Stimulated activated CD4-positive, alpha-beta T cell treated with anti-CD3 and anti-CD28 coated beads, Interleukin-2, amount 100 ng/mL, for 24 hours (primary cell): ENCODE measurements at regions not wholly inside any gene's neighbourhood (a gene's known extent, or its start where the extent isn't known, plus 50 kb on each side); places are given as distances from the start of the nearest gene placed in this dataset.
"Not testable (repeated sequence)": the region's sequence is repeated elsewhere in the genome, so short reads cannot be mapped to it uniquely, and the experiment has no call there.

Source experiments
- DNase-seq, 2 donors: peaks; one replicate each; pipeline ENCODE4 v3.0.0-alpha.2; 2020

- no peak for DNase-seq
These were observed 642.5 kb upstream of the MMS22L start for GRCh38 chr6:97925504-97925903.

- DNase-seq, result no peak
These were observed 656.6 kb upstream of the MMS22L start for GRCh38 chr6:97939440-97940168.

- no peak for DNase-seq
These were observed 664.8 kb upstream of the MMS22L start for GRCh38 chr6:97947841-97948240.

GRCh38 chr6:97958134-97958533 lies 675.1 kb upstream of the MMS22L start:
- no peak for DNase-seq

- no peak for DNase-seq
These were observed 680.2 kb upstream of the MMS22L start for GRCh38 chr6:97963193-97963592.

- no peak for DNase-seq
These were observed 686.0 kb upstream of the MMS22L start for GRCh38 chr6:97969065-97969464.

- DNase-seq, result no peak
These were observed 694.1 kb upstream of the MMS22L start for GRCh38 chr6:97977084-97977483.

- no peak for DNase-seq
These were observed 695.8 kb upstream of the MMS22L start for GRCh38 chr6:97978855-97979271.

GRCh38 chr6:97979285-97979684 lies 696.3 kb upstream of the MMS22L start:
- not testable (repeated sequence) for DNase-seq

- no peak for DNase-seq
These were observed 706.4 kb upstream of the MMS22L start for GRCh38 chr6:97989451-97989850.

- no peak for DNase-seq
These were observed 712.1 kb upstream of the MMS22L start for GRCh38 chr6:97995158-97995557.

- no peak for DNase-seq
These were observed 719.7 kb upstream of the MMS22L start for GRCh38 chr6:98002678-98003077.

GRCh38 chr6:98014442-98015201 lies 731.6 kb upstream of the MMS22L start:
- DNase-seq, result no peak

- no peak for DNase-seq
These were observed 733.5 kb upstream of the MMS22L start for GRCh38 chr6:98016565-98016964.

- DNase-seq, result no peak
These were observed 737.2 kb upstream of the MMS22L start for GRCh38 chr6:98020222-98020621.

GRCh38 chr6:98024359-98024758 lies 741.3 kb upstream of the MMS22L start:
- DNase-seq, result no peak

GRCh38 chr6:98027898-98028297 lies 744.9 kb upstream of the MMS22L start:
- DNase-seq, result no peak

- DNase-seq, result no peak
These were observed 750.6 kb upstream of the MMS22L start for GRCh38 chr6:98033617-98034016.

- DNase-seq, result no peak
These were observed 753.4 kb upstream of the MMS22L start for GRCh38 chr6:98036344-98036923.

- DNase-seq, result no peak
These were observed 754.6 kb upstream of the MMS22L start for GRCh38 chr6:98037571-98037970.

GRCh38 chr6:98039443-98039842 lies 756.4 kb upstream of the MMS22L start:
- no peak for DNase-seq

GRCh38 chr6:98039904-98040607 lies 757.0 kb upstream of the MMS22L start:
- no peak for DNase-seq

- no peak for DNase-seq
These were observed 758.0 kb upstream of the MMS22L start for GRCh38 chr6:98041056-98041455.
